GM06990 (cell line): ENCODE measurements at regions not wholly inside any gene's neighbourhood (a gene's known extent, or its start where the extent isn't known, plus 50 kb on each side); places are given as distances from the start of the nearest gene placed in this dataset.

Source experiments
- DNase-seq: peaks from one replicate; pipeline ENCODE4 v3.0.0-alpha.2; 2011; ENCODE audit not compliant: insufficient read length; ENCODE audit errors: extremely low read depth
- H3K27me3 ChIP-seq: replicated peaks from 2 replicates; pipeline ENCODE4 v1.6.0; 2011; ENCODE audit warnings: low read length; ENCODE audit not compliant: control insufficient read depth, insufficient read depth
- H3K36me3 ChIP-seq: 2 replicates; pipeline ENCODE4 v1.5.1; 2011; ENCODE audit warnings: low read length; ENCODE audit not compliant: control insufficient read depth, insufficient read depth
- H3K4me3 ChIP-seq: replicated peaks from 2 replicates; pipeline ENCODE4 v1.5.1; 2011; ENCODE audit warnings: low read depth, mild to moderate bottlenecking, control low read depth, low read length
- TF ChIP-seq, protein P1 (sequence below): IDR thresholded peaks from 2 replicates; pipeline ENCODE4 v1.5.1; 2011; ENCODE audit warnings: low read length, control low read depth, mild to moderate bottlenecking, inconsistent platforms; ENCODE audit not compliant: insufficient read depth, poor library complexity, severe bottlenecking

DNA sequence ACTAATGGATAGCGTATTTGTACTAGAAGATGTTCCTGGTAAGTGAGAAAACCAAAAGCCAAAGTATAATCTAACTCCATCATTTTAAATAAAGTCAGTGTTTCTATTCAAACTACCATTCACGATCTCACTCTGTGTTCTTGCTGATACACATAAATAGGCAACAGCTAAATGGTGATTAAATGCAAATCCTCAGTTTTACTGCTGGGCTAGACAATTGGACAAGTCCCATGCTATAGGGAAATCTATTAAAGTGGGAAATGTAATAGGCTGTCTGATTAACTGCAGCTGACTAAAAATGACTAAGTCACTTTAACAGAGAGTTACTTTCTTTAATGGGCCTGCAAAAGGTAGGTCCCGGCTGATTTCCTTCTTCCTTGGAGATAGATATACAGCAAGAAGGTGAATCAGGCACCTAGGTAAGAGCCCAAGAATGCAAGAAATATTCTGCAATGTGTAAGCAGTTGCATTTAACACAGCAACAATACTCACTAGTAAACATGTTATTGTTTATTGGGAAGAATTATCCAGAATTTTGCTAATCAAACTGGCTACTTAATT, 298.4 kb downstream of the SLITRK6 start:
- Histone ChIP-seq H3K4me3 (no peak overlapping the region), H3K36me3 (no peaks in the 10 kb centered on the region), H3K27me3 (no peaks in the 10 kb centered on the region)
- no peak for DNase-seq
- TF ChIP-seq, protein P1, sequence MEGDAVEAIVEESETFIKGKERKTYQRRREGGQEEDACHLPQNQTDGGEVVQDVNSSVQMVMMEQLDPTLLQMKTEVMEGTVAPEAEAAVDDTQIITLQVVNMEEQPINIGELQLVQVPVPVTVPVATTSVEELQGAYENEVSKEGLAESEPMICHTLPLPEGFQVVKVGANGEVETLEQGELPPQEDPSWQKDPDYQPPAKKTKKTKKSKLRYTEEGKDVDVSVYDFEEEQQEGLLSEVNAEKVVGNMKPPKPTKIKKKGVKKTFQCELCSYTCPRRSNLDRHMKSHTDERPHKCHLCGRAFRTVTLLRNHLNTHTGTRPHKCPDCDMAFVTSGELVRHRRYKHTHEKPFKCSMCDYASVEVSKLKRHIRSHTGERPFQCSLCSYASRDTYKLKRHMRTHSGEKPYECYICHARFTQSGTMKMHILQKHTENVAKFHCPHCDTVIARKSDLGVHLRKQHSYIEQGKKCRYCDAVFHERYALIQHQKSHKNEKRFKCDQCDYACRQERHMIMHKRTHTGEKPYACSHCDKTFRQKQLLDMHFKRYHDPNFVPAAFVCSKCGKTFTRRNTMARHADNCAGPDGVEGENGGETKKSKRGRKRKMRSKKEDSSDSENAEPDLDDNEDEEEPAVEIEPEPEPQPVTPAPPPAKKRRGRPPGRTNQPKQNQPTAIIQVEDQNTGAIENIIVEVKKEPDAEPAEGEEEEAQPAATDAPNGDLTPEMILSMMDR = no peak

DNA sequence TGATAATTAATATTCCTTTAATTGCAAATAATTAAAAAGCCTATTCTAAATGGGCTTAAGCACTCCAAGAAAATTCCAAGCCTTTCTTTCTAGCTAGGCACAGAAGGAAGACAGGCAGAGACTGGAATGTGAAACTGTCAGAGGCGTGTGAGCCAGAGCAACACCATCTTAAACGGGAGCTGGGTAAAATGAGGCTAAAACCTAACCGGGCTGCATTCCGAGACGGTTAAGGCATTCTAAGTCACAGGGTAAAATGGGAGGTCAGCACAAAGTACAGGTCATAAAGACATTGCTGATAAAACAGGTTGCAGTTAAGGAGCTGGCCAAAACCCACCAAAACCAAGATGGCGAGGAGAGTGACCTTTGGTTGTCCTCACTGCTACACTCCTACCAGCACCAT, 300.4 kb downstream of the SLITRK6 start:
- Histone ChIP-seq H3K27me3 (no peaks in the 10 kb centered on the region), H3K36me3 (no peaks in the 10 kb centered on the region), H3K4me3 (no peak overlapping the region)
- TF ChIP-seq, protein P1 = no peak
- no peak for DNase-seq

DNA sequence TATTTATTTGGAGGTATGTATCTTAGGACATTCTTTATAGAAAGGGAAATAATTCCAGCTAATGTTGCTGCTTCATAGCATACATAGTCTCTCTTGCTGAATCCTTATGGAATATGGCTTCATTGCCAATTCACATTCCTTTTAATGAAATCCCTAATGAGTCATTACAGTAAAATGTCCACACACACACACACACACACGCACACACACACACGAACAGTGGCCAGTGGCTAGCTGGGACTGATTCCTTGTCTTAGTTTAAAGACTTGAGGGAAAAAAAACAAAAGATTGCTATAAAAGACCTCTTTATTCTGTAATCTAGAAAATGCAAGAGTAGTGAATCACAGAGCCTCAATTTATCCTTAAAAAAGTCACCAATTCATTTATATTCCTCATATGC, 301.6 kb downstream of the SLITRK6 start:
- no peak overlapping the region for H3K4me3 ChIP-seq

DNA sequence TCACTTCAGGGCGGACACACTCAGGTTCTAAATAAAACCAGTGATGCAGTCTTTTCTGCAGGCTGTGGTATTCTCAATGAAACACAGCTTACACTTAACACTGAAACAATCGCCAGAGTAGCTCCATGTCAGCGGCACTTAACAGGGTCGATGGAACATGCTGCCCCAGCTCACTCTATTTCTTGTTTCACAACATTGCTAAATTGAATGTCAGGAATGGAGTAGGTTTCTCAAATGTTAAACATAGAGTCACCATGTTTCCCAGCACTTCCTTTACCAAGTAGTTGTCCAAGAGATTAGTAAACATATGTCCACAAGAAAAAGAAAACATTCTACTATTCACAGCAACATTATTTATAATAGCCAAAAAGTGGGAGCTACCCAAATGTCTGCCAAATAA, 306.9 kb downstream of the SLITRK6 start:
- Histone ChIP-seq H3K4me3 (no peak overlapping the region), H3K27me3 (no peaks in the 10 kb centered on the region), H3K36me3 (no peaks in the 10 kb centered on the region)
- TF ChIP-seq, protein P1 = no peak
- no peak for DNase-seq

More for the DNA sequence above, 301.6 kb downstream of the SLITRK6 start:
- Histone ChIP-seq H3K36me3 (no peaks in the 10 kb centered on the region), H3K27me3 (no peaks in the 10 kb centered on the region)
- TF ChIP-seq, protein P1 = no peak
- no peak for DNase-seq

DNA sequence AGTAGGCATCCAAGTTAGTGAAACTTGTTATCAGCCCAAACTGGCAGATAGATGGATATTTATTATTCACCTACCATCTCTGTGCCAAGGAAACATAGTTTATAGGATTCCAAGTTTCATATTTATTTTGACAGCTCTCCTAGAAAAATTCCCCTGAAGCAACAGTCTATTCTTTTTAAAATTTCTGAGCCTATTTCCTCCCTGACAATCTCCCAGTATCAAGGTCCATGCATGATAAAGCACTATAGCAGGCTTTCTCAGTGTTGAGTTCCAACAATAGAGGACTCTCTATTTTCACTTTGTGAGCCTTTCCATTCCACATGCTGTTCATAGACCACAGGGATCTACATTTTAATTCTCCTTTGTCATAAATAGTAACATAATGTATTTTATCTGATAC, 312.6 kb downstream of the SLITRK6 start:
- DNase-seq = no peak
- TF ChIP-seq, protein P1 = no peak
- Histone ChIP-seq H3K36me3 (no peaks in the 10 kb centered on the region), H3K4me3 (no peak overlapping the region), H3K27me3 (no peaks in the 10 kb centered on the region)

DNA sequence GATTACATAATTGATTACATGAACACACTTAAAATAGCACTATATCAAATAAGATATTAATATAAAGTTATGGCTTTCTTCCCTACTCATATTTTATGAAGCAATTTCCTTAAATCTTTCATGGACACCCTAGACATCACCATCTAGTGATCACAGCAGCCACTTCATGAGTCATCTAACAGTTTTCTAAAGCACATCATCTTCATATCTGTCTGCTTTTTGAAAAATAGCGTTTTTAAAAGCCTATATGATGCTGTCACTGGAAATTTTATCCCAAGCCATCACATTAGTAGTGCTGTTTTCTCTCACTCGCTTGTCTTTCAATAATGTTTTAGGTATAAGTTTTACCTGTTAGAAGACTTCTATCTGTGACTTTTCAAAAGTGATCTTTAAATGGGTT, 326.1 kb downstream of the SLITRK6 start:
- no peak for DNase-seq
- Histone ChIP-seq H3K36me3 (no peaks in the 10 kb centered on the region), H3K27me3 (no peaks in the 10 kb centered on the region), H3K4me3 (no peak overlapping the region)
- TF ChIP-seq, protein P1 = no peak
